CD4-positive, alpha-beta T cell treated with Interleukin-2 at 100 ng/mL for 4 hours (primary cell): ENCODE measurements at regions not wholly inside any gene's neighbourhood (a gene's known extent, or its start where the extent isn't known, plus 50 kb on each side); places are given as distances from the start of the nearest gene placed in this dataset.

Experiments
- DNase-seq: peaks from one replicate; pipeline ENCODE4 v3.0.0-alpha.2; 2020; ENCODE audit warnings: low spot score

GRCh38 chr10:61000769-61001730 is 57.1 kb upstream of the RHOBTB1 start:
- DNase-seq, result no peak

GRCh38 chr10:60998932-60999331 is 54.9 kb upstream of the RHOBTB1 start:
- DNase-seq, result no peak

- no peak for DNase-seq
Observed at GRCh38 chr10:60994128-60994527, 50.1 kb upstream of the RHOBTB1 start.
